ENCODE measurements at regions not wholly inside any gene's neighbourhood (a gene's known extent, or its start where the extent isn't known, plus 50 kb on each side); places are given as distances from the start of the nearest gene placed in this dataset.

DNA sequence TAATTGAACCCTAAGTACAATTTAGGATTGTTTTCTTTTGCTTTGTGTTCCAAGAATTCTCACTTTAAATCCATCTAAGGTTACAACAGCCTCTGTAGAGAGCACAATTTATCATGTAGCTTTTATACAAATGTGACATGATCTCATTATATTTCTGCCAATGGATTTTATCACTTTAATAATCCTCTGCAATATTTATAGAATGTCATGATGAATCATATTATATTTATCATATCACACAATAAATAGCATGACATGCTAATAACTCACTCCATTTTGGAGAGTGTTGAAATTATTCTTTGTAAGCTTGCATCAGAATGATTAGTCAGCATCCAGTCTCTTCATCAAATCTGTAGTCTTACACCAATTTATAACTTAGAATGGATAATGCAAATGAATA lies 280.6 kb upstream of the ZNF717 start:
- TF ChIP-seq, protein P1, sequence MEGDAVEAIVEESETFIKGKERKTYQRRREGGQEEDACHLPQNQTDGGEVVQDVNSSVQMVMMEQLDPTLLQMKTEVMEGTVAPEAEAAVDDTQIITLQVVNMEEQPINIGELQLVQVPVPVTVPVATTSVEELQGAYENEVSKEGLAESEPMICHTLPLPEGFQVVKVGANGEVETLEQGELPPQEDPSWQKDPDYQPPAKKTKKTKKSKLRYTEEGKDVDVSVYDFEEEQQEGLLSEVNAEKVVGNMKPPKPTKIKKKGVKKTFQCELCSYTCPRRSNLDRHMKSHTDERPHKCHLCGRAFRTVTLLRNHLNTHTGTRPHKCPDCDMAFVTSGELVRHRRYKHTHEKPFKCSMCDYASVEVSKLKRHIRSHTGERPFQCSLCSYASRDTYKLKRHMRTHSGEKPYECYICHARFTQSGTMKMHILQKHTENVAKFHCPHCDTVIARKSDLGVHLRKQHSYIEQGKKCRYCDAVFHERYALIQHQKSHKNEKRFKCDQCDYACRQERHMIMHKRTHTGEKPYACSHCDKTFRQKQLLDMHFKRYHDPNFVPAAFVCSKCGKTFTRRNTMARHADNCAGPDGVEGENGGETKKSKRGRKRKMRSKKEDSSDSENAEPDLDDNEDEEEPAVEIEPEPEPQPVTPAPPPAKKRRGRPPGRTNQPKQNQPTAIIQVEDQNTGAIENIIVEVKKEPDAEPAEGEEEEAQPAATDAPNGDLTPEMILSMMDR (IDR thresholded peaks at IDR 0.05; ENCODE audit: insufficient read depth in 1 of 2, low read depth in 1 of 2, low read length in 1 of 2, severe bottlenecking in 1 of 2, unreplicated experiment in 1 of 2): no peak
- intact Hi-C loops (cut with micrococcal nuclease; ENCODE audit: unreplicated experiment): no loop called here
- H3K27me3 ChIP-seq (replicated peaks; ENCODE audit: control insufficient read depth, insufficient read depth, low read length): no peaks in the 10 kb centered on the region
- POLR2A ChIA-PET: no interaction called here
- no peaks in the 10 kb centered on the region for H3K9me3 Mint-ChIP-seq (ENCODE audit: unreplicated experiment)
- H3K27ac Mint-ChIP-seq (ENCODE audit: unreplicated experiment): no peak overlapping the region
- H3K36me3 ChIP-seq (ENCODE audit: control insufficient read depth, insufficient read depth, low read length): no peaks in the 10 kb centered on the region
- CTCF ChIA-PET: no interaction called here
- no peak overlapping the region for H3K4me3 Mint-ChIP-seq (ENCODE audit: unreplicated experiment)
- no peaks in the 10 kb centered on the region for H3K36me3 Mint-ChIP-seq (ENCODE audit: insufficient read depth, unreplicated experiment)
- no peaks in the 10 kb centered on the region for H3K27me3 Mint-ChIP-seq (ENCODE audit: insufficient read depth, unreplicated experiment)
- no peaks in the 10 kb centered on the region for H3K4me1 ChIP-seq
- H3K4me1 Mint-ChIP-seq (ENCODE audit: low read depth, unreplicated experiment): no peaks in the 10 kb centered on the region
- BruUV-seq (replicated peaks): no TSS peak
- H3K9me3 ChIP-seq: no peaks in the 10 kb centered on the region; the same call in 1 of the 2 replicates
- no peak for DNase-seq
- H3K4me3 ChIP-seq (ENCODE audit: low read depth, low read length): no peak overlapping the region

DNA sequence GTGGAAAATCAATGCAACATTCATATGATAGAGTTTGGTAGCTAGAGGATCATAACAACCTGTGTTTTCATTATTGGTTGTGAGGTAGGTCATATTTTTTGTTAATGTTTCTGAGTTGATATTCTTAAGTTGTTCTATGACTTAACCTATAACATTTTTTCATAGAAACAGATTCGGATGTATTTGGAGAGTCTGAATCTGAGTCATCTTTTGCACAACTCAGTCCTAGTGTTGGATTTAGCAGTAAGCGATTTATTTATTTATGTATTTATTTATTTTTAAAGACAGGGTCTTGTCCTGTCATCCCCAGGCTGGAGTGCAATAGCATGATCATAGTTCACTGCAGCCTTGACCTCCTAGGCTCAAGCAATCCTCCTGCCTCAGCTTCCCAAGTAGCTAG lies 292.8 kb upstream of the ZNF717 start:
- H3K27me3 Mint-ChIP-seq (ENCODE audit: insufficient read depth, unreplicated experiment): peaks cover 3% of the 10 kb centered on the region

DNA sequence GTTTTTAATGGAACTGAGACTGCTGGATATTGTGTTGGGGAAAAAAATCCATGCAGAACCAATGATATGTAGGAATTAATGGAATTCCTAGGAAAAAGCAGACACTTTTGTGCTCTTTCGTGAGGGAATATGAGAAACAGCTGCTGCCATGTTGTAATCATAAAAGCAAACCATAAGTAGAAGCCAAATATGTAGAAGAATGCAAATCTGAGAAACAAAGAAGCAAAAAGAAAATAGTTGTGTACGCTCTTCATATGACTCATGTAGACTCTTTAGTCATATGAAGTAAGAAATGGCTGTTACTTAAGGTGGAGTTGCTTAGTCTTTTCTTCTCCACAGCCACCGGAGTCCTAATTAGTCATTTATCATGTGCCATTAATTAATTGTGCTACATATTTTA lies 298.6 kb upstream of the ZNF717 start:
- no peak for DNase-seq
- Mint-ChIP-seq H3K4me1 (ENCODE audit: low read depth, unreplicated experiment) (no peaks in the 10 kb centered on the region), H3K27ac (ENCODE audit: unreplicated experiment) (no peak overlapping the region), H3K4me3 (ENCODE audit: unreplicated experiment) (no peak overlapping the region), H3K36me3 (ENCODE audit: insufficient read depth, unreplicated experiment) (no peaks in the 10 kb centered on the region), H3K9me3 (ENCODE audit: unreplicated experiment) (no peaks in the 10 kb centered on the region), H3K27me3 (ENCODE audit: insufficient read depth, unreplicated experiment) (peaks cover 3% of the 10 kb centered on the region)
- ChIA-PET POLR2A (no interaction called here), CTCF (no interaction called here)
- no peak overlapping the region for H3K4me3 ChIP-seq (ENCODE audit: low read depth, low read length)
- no TSS peak for BruUV-seq (replicated peaks)
- no peaks in the 10 kb centered on the region for H3K27me3 ChIP-seq (replicated peaks; ENCODE audit: control insufficient read depth, insufficient read depth, low read length)
- no peaks in the 10 kb centered on the region for H3K9me3 ChIP-seq
- H3K36me3 ChIP-seq (ENCODE audit: control insufficient read depth, insufficient read depth, low read length): no peaks in the 10 kb centered on the region
- H3K4me1 ChIP-seq: no peaks in the 10 kb centered on the region
- TF ChIP-seq, protein P1 (IDR thresholded peaks at IDR 0.05; ENCODE audit: insufficient read depth in 1 of 2, low read depth in 1 of 2, low read length in 1 of 2, severe bottlenecking in 1 of 2, unreplicated experiment in 1 of 2): no peak
- intact Hi-C loops (cut with micrococcal nuclease; ENCODE audit: unreplicated experiment): no loop called here

More for the DNA sequence above, 292.8 kb upstream of the ZNF717 start:
- intact Hi-C loops (cut with micrococcal nuclease; ENCODE audit: unreplicated experiment): no loop called here
- Histone ChIP-seq H3K27me3 (replicated peaks; ENCODE audit: control insufficient read depth, insufficient read depth, low read length) (no peaks in the 10 kb centered on the region), H3K9me3 (no peaks in the 10 kb centered on the region), H3K4me3 (ENCODE audit: low read depth, low read length) (no peak overlapping the region), H3K36me3 (ENCODE audit: control insufficient read depth, insufficient read depth, low read length) (no peaks in the 10 kb centered on the region), H3K4me1 (no peaks in the 10 kb centered on the region)
- TF ChIP-seq, protein P1 (IDR thresholded peaks at IDR 0.05; ENCODE audit: insufficient read depth in 1 of 2, low read depth in 1 of 2, low read length in 1 of 2, severe bottlenecking in 1 of 2, unreplicated experiment in 1 of 2): no peak
- ChIA-PET CTCF (no interaction called here), POLR2A (no interaction called here)
- Mint-ChIP-seq H3K36me3 (ENCODE audit: insufficient read depth, unreplicated experiment) (no peaks in the 10 kb centered on the region), H3K9me3 (ENCODE audit: unreplicated experiment) (no peaks in the 10 kb centered on the region), H3K4me1 (ENCODE audit: low read depth, unreplicated experiment) (no peaks in the 10 kb centered on the region), H3K27ac (ENCODE audit: unreplicated experiment) (no peak overlapping the region), H3K4me3 (ENCODE audit: unreplicated experiment) (no peak overlapping the region)
- DNase-seq: no peak
- no TSS peak for BruUV-seq (replicated peaks)

Measured in Caco-2 (cell line).